ENCODE measurements at regions not wholly inside any gene's neighbourhood (a gene's known extent, or its start where the extent isn't known, plus 50 kb on each side); places are given as distances from the start of the nearest gene placed in this dataset.
"Not testable (repeated sequence)": the region's sequence is repeated elsewhere in the genome, so short reads cannot be mapped to it uniquely, and the experiment has no call there.

DNA sequence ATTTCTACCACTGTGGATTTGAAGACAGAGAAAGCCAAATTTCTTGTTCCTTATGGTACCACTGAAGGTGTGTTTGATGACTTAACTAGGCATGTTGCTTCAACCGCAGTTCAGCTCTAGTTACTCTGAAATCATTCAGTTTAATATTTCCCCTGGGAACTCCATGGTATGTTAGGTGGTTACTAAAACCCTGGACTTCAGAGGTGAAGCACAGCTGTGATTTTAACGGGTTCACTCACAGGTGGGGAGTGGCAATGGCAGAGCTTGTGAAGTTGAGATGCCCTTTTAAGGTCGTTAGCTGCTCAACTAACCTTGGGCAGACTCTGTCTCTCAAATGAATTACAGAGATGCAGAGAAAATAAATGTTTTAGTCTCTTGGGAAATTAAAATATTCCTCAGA is 163.6 kb upstream of the PHYHIPL start:
- intact Hi-C loops (cut with DNase I), result no loop called here
- ATAC-seq, result no peak

GRCh38 chr10:59016043-59016442 is 160.4 kb upstream of the PHYHIPL start:
- ATAC-seq (no peak), DNase-seq (ENCODE audit: missing footprints) (no peak)
- intact Hi-C loops (cut with DNase I), result no loop called here

More for the DNA sequence above, 163.6 kb upstream of the PHYHIPL start:
- no peak for DNase-seq (ENCODE audit: missing footprints)

- ATAC-seq (peak; percentile 44), DNase-seq (ENCODE audit: missing footprints) (no peak)
- intact Hi-C loops (cut with DNase I), result no loop called here
Measured at GRCh38 chr10:59018977-59019376, 157.5 kb upstream of the PHYHIPL start.

GRCh38 chr10:59019603-59020002 is 156.8 kb upstream of the PHYHIPL start:
- DNase-seq (ENCODE audit: missing footprints) (no peak), ATAC-seq (no peak)
- intact Hi-C loops (cut with DNase I), result no loop called here

DNA sequence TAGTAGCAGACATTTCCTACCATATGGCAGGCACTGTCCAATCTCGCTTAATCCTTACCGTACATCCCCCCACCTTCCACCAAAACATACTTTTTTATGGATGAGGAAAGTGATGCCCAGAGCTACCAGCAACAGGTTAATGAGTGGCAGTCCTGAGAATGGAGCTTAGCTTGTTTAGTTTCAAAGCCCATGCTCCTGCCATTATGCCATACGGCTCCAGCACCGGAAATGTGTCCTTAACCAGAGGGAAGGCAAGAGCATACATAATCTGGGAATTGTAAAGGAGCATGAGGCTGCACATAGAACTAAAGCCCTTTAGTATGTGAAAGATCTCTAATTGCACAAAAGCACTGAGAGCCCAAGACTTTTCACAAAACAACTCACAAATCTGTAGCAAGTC is 155.9 kb upstream of the PHYHIPL start:
- ATAC-seq (no peak), DNase-seq (ENCODE audit: missing footprints) (no peak)
- intact Hi-C loops (cut with DNase I), result no loop called here

- no peak for ATAC-seq
- no peak for DNase-seq (ENCODE audit: missing footprints)
- intact Hi-C loops (cut with DNase I), result no loop called here
Measured at GRCh38 chr10:59025981-59026765, 150.3 kb upstream of the PHYHIPL start.

DNA sequence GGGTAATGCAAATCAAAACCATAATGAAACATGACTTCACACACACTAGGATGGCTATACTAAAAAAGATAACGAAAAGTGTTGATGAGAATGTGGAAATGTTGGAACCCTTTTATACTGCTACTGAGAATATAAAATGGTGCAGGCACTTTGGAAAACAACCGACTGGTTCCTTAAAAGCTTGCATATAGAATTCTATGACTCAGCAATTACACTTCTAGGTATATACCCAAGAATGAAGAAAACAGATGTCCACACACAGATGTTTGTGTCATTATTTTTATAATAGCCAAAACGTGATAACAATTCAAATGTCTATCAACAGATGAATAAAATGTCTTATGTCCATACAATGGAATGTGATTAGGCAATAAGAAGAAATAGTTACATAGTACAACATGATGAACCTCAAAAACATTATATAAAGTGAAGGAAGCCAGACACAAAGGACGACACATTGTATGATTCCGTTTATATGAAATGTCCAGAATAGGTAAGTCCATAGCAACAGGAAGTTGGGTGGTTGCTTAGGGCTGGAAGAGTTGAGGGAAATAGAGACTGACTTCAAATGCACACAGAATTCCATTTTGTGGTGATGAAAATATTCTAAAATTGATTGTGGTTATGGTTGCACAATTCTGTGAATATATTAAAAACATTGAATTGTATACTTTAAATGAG is 148.3 kb upstream of the PHYHIPL start:
- DNase-seq (ENCODE audit: missing footprints), result no peak
- intact Hi-C loops (cut with DNase I), result no loop called here
- no peak for ATAC-seq

DNA sequence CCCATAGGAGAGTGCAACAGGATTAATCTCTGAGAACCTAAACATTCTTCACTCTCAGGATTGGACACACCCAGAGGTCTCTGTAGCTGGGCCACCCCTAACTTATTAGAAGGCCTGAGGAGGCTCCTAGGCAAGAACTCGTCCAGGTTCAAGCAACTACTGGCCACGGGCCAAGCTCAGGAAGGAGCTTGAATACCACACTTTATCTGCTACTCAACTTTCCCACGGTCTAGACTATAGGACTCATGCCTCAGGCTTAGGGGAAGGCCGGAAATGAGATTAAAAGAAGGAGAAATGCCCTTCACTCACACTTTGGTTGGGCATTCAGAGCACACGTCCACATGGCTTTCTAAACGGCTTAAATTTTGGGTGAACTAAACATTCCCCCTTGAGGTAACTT is 142.8 kb upstream of the PHYHIPL start:
- DNase-seq (ENCODE audit: missing footprints) (no peak), ATAC-seq (no peak)
- intact Hi-C loops (cut with DNase I), result no loop called here

- ATAC-seq (peak; percentile 37), DNase-seq (ENCODE audit: missing footprints) (no peak)
- intact Hi-C loops (cut with DNase I), result no loop called here
Measured at GRCh38 chr10:59036311-59037017, 140.0 kb upstream of the PHYHIPL start.

- intact Hi-C loops (cut with DNase I), result no loop called here
- no peak for ATAC-seq
- no peak for DNase-seq (ENCODE audit: missing footprints)
Measured at GRCh38 chr10:59037018-59037389, 139.4 kb upstream of the PHYHIPL start.

- ATAC-seq (no peak), DNase-seq (ENCODE audit: missing footprints) (no peak)
- intact Hi-C loops (cut with DNase I), result no loop called here
Measured at GRCh38 chr10:59037506-59037905, 138.9 kb upstream of the PHYHIPL start.

DNA sequence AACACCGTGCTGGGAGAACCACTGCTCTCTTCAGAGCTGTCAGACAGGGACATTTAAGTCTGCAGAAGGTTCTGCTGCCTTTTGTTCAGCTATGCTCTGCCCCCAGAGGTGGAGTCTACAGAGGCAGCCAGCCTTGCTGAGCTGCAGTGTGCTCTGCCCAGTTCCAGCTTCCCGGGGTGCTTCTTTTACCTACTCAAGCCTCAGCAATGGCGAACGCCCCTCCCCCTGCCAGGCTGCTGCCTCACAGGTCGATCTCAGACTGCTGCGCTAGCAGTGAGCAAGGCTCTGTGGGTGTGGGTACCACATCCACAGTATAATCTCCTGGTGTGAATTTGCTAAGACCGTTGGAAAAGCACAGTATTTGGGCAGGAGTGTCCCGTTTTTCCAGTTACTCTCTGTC is 133.1 kb upstream of the PHYHIPL start:
- DNase-seq (ENCODE audit: missing footprints); intact Hi-C loops (cut with DNase I); ATAC-seq: not testable (repeated sequence)

DNA sequence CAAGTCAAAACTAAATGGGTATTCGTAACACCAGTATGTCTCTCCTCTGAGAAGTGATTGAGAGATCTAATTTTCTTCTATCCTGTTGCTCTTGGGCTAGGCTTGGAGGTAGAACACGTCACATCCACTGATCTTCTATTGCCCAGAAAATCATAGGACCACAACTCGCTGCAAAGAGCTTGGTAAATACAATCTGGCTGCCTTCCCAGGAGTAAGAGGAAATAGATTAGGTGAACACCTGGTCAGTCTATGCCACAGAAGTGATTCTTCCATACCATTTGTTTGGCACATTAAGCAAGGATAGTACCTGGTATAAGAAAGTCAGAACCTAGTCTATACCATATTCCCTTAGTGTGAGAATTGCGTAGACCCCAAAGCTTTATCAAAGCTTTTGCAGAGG is 129.3 kb upstream of the PHYHIPL start:
- DNase-seq (ENCODE audit: missing footprints), result no peak
- no peak for ATAC-seq
- intact Hi-C loops (cut with DNase I), result no loop called here

DNA sequence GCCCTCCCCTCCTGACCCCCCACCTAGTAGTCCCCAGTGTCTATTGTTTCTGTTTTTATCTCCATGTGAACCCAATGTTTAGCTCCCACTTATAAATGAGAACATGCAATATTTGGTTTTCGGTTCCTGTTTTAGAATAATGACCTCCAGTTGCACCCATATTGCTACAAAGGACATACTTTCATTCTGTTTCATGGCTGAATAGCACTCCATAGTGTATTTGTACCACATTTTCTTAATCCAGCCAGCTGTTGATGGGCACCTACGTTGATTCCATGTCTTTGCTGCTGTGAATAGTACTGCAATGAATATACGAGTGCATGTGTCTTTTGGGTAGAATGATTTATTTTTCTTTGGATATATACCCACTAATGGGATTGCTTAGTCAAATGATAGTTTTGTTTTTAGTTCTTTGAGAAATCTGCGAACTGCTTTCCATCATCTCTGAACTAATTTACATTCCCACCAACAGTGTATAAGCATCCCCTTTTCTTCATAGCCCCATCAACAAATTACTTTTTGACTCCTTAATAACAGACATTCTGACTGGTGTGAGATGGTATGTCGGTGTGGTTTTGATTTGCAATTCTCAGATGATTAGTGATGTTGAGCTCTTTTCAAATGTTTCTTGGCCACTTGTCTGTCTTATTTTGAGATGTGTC is 128.4 kb upstream of the PHYHIPL start:
- ATAC-seq (no peak), DNase-seq (ENCODE audit: missing footprints) (no peak)
- intact Hi-C loops (cut with DNase I), result no loop called here

DNA sequence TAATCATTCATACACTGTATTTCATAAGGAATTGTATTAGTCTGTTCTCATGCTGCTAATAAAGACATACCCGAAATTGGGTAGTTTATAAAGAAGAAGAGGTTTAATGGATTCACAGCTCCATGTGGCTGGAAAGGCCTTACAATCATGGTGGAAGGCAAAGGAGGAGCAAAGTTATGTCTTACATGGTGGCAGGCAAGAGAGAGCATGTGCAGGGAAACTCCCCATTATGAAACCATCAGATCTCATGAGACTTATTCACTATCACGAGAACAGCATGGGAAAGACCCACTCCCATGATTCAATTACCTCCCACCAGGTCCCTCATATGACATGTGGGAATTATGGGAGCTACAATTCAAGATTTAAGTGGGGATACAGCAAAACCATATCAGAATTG is 122.9 kb upstream of the PHYHIPL start:
- ATAC-seq; intact Hi-C loops (cut with DNase I); DNase-seq (ENCODE audit: missing footprints): not testable (repeated sequence)

DNA sequence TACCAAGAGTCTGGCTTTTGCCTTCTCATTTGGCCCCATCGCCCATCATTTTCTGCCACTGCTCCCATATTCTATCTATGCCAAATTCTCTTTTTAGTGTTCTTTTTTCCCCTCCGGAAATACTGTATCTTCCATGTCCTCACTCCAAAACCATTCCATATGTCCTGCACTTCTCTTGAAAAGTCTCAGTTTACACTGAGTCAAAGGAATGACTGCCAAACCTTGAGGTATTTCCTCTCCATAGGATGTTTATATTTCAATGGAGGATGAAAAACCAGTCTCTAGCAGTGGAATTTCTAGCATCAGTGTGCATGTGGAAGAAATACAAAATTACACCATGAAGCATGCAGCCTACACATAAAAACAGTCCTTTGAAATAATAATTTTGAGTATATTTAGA is 121.4 kb upstream of the PHYHIPL start:
- ATAC-seq (no peak), DNase-seq (ENCODE audit: missing footprints) (no peak)
- intact Hi-C loops (cut with DNase I), result no loop called here

- ATAC-seq (no peak), DNase-seq (ENCODE audit: missing footprints) (no peak)
- intact Hi-C loops (cut with DNase I), result no loop called here
Measured at GRCh38 chr10:59057345-59057744, 119.1 kb upstream of the PHYHIPL start.

DNA sequence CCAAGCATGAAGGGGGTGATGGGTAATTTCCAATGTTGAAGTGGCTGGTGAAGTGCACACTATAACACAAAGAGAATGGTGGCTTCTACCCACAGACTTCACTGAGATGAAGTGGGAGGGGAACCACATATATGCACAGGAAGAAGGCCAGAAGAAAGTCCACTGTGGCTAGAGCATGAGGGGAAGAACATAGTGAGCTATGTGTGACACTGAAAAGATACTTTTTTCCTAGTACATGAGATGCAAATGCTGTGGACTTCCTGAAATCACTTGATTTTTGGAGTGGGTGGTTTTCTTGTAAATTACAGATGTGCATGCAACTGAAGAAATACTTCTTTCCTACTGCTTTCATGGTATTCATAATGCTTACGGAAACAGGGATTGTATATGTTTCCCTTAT is 115.6 kb upstream of the PHYHIPL start:
- ATAC-seq, result no peak
- DNase-seq (ENCODE audit: missing footprints), result no peak
- intact Hi-C loops (cut with DNase I), result no loop called here

GRCh38 chr10:59063491-59063890 is 113.0 kb upstream of the PHYHIPL start:
- intact Hi-C loops (cut with DNase I), result no loop called here
- no peak for ATAC-seq
- no peak for DNase-seq (ENCODE audit: missing footprints)
